ENCODE measurements at regions not wholly inside any gene's neighbourhood (a gene's known extent, or its start where the extent isn't known, plus 50 kb on each side); places are given as distances from the start of the nearest gene placed in this dataset.

- no peak for DNase-seq (ENCODE audit: low spot score)
Observed at GRCh38 chr16:82530883-82531282, 95.9 kb upstream of the CDH13 start.

DNA sequence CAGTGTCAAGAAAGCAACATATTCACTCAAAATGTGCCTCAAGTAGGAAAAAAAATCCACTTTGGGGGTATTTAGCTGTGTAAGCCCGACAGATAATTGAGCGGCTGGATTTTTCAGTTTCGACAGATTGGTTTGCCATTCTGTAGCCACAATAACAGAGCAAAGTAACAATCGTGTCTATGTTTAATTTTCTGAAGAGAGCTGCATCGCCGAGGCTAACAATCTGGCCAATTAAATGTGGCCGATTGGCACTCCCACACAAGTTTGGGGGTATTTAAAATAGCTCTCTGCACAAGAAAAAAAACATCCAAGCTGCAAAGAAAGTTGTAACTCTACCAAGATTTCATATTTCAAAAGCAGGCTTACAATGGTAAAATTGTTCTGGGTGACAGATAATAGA lies 99.7 kb upstream of the CDH13 start:
- CTCF ChIA-PET = interaction anchor here (1.2 kb wide), 1 partner anchor 264 kb away, joined by 3 read pairs; no protein-coding TSS in a partner anchor
- H3K27me3 Mint-ChIP-seq (ENCODE audit: low read depth) = peaks cover 47% of the 10 kb centered on the region
- no peak for ATAC-seq

More at GRCh38 chr16:82530883-82531282, 95.9 kb upstream of the CDH13 start:
- CTCF ChIA-PET = interaction anchor here (0.6 kb wide), 1 partner anchor 400 kb away, joined by 4 read pairs; no protein-coding TSS in a partner anchor
- TF ChIP-seq RELA (CRISPR knock-in tag; IDR thresholded peaks at IDR 0.05; ENCODE audit: borderline replicate concordance) (no peak), TEAD1 (CRISPR knock-in tag; IDR thresholded peaks at IDR 0.05) (no peak), IRF2 (CRISPR knock-in tag; IDR thresholded peaks at IDR 0.05; ENCODE audit: borderline replicate concordance, low read depth) (no peak), NR2C2 (CRISPR knock-in tag; IDR thresholded peaks at IDR 0.05) (no peak), RORB (CRISPR knock-in tag; IDR thresholded peaks at IDR 0.05) (no peak), ZNF671 (CRISPR knock-in tag; IDR thresholded peaks at IDR 0.05) (no peak), MXD4 (CRISPR knock-in tag; IDR thresholded peaks at IDR 0.05; ENCODE audit: borderline replicate concordance) (no peak)
- TF ChIP-seq, protein P1, sequence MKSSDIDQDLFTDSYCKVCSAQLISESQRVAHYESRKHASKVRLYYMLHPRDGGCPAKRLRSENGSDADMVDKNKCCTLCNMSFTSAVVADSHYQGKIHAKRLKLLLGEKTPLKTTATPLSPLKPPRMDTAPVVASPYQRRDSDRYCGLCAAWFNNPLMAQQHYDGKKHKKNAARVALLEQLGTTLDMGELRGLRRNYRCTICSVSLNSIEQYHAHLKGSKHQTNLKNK (CRISPR knock-in tag; IDR thresholded peaks at IDR 0.05) = no peak
- Mint-ChIP-seq H3K9me3 (peaks cover 19% of the 10 kb centered on the region), H3K27me3 (ENCODE audit: low read depth) (peaks cover 9% of the 10 kb centered on the region), H3K4me1 (no peaks in the 10 kb centered on the region), H3K36me3 (no peaks in the 10 kb centered on the region), H3K27ac (no peak overlapping the region), H3K4me3 (no peak overlapping the region)
- ATAC-seq = no peak
- POLR2A ChIA-PET = no interaction called here

More for the DNA sequence above, 99.7 kb upstream of the CDH13 start:
- TF ChIP-seq ATF2 (CRISPR knock-in tag; IDR thresholded peaks at IDR 0.05; ENCODE audit: borderline replicate concordance, low read depth) (no peak), ELF4 (CRISPR knock-in tag; IDR thresholded peaks at IDR 0.05; ENCODE audit: low read depth) (no peak), SOX15 (CRISPR knock-in tag; IDR thresholded peaks at IDR 0.05) (no peak), IRF1 (CRISPR knock-in tag; IDR thresholded peaks at IDR 0.05) (no peak), JAZF1 (CRISPR knock-in tag; IDR thresholded peaks at IDR 0.05) (no peak), ERG (CRISPR knock-in tag; IDR thresholded peaks at IDR 0.05) (no peak), MAX (CRISPR knock-in tag; IDR thresholded peaks at IDR 0.05) (no peak), NFYB (CRISPR knock-in tag; conservative IDR thresholded peaks at IDR 0.05; ENCODE audit: low read depth) (no peak), IRF2 (CRISPR knock-in tag; IDR thresholded peaks at IDR 0.05; ENCODE audit: borderline replicate concordance, low read depth) (no peak)
- TF ChIP-seq, protein P2, sequence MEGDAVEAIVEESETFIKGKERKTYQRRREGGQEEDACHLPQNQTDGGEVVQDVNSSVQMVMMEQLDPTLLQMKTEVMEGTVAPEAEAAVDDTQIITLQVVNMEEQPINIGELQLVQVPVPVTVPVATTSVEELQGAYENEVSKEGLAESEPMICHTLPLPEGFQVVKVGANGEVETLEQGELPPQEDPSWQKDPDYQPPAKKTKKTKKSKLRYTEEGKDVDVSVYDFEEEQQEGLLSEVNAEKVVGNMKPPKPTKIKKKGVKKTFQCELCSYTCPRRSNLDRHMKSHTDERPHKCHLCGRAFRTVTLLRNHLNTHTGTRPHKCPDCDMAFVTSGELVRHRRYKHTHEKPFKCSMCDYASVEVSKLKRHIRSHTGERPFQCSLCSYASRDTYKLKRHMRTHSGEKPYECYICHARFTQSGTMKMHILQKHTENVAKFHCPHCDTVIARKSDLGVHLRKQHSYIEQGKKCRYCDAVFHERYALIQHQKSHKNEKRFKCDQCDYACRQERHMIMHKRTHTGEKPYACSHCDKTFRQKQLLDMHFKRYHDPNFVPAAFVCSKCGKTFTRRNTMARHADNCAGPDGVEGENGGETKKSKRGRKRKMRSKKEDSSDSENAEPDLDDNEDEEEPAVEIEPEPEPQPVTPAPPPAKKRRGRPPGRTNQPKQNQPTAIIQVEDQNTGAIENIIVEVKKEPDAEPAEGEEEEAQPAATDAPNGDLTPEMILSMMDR (IDR thresholded peaks at IDR 0.05) = no peak
- TF ChIP-seq, protein P3, sequence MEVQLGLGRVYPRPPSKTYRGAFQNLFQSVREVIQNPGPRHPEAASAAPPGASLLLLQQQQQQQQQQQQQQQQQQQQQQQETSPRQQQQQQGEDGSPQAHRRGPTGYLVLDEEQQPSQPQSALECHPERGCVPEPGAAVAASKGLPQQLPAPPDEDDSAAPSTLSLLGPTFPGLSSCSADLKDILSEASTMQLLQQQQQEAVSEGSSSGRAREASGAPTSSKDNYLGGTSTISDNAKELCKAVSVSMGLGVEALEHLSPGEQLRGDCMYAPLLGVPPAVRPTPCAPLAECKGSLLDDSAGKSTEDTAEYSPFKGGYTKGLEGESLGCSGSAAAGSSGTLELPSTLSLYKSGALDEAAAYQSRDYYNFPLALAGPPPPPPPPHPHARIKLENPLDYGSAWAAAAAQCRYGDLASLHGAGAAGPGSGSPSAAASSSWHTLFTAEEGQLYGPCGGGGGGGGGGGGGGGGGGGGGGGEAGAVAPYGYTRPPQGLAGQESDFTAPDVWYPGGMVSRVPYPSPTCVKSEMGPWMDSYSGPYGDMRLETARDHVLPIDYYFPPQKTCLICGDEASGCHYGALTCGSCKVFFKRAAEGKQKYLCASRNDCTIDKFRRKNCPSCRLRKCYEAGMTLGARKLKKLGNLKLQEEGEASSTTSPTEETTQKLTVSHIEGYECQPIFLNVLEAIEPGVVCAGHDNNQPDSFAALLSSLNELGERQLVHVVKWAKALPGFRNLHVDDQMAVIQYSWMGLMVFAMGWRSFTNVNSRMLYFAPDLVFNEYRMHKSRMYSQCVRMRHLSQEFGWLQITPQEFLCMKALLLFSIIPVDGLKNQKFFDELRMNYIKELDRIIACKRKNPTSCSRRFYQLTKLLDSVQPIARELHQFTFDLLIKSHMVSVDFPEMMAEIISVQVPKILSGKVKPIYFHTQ (CRISPR knock-in tag; IDR thresholded peaks at IDR 0.05) = no peak
- TF ChIP-seq, protein P4, sequence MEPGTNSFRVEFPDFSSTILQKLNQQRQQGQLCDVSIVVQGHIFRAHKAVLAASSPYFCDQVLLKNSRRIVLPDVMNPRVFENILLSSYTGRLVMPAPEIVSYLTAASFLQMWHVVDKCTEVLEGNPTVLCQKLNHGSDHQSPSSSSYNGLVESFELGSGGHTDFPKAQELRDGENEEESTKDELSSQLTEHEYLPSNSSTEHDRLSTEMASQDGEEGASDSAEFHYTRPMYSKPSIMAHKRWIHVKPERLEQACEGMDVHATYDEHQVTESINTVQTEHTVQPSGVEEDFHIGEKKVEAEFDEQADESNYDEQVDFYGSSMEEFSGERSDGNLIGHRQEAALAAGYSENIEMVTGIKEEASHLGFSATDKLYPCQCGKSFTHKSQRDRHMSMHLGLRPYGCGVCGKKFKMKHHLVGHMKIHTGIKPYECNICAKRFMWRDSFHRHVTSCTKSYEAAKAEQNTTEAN (CRISPR knock-in tag; IDR thresholded peaks at IDR 0.05) = no peak
- TF ChIP-seq, protein P5, sequence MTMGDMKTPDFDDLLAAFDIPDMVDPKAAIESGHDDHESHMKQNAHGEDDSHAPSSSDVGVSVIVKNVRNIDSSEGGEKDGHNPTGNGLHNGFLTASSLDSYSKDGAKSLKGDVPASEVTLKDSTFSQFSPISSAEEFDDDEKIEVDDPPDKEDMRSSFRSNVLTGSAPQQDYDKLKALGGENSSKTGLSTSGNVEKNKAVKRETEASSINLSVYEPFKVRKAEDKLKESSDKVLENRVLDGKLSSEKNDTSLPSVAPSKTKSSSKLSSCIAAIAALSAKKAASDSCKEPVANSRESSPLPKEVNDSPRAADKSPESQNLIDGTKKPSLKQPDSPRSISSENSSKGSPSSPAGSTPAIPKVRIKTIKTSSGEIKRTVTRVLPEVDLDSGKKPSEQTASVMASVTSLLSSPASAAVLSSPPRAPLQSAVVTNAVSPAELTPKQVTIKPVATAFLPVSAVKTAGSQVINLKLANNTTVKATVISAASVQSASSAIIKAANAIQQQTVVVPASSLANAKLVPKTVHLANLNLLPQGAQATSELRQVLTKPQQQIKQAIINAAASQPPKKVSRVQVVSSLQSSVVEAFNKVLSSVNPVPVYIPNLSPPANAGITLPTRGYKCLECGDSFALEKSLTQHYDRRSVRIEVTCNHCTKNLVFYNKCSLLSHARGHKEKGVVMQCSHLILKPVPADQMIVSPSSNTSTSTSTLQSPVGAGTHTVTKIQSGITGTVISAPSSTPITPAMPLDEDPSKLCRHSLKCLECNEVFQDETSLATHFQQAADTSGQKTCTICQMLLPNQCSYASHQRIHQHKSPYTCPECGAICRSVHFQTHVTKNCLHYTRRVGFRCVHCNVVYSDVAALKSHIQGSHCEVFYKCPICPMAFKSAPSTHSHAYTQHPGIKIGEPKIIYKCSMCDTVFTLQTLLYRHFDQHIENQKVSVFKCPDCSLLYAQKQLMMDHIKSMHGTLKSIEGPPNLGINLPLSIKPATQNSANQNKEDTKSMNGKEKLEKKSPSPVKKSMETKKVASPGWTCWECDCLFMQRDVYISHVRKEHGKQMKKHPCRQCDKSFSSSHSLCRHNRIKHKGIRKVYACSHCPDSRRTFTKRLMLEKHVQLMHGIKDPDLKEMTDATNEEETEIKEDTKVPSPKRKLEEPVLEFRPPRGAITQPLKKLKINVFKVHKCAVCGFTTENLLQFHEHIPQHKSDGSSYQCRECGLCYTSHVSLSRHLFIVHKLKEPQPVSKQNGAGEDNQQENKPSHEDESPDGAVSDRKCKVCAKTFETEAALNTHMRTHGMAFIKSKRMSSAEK (CRISPR knock-in tag; IDR thresholded peaks at IDR 0.05; ENCODE audit: borderline replicate concordance) = no peak
- no peak for DNase-seq (ENCODE audit: low spot score)
- peaks cover 5% of the 10 kb centered on the region for H3K4me1 Mint-ChIP-seq
- no peaks in the 10 kb centered on the region for H3K36me3 Mint-ChIP-seq
- H3K27ac Mint-ChIP-seq = no peak overlapping the region
- peaks cover 42% of the 10 kb centered on the region for H3K9me3 Mint-ChIP-seq
- POLR2A ChIA-PET = no interaction called here
- H3K4me3 Mint-ChIP-seq = no peak overlapping the region
